Smooth muscle cell (in vitro differentiated cells): ENCODE measurements at regions not wholly inside any gene's neighbourhood (a gene's known extent, or its start where the extent isn't known, plus 50 kb on each side); places are given as distances from the start of the nearest gene placed in this dataset.

Experiments
- DNase-seq: peaks from one replicate; lab custom pipeline; 2025; ENCODE audit not compliant: unreplicated experiment; lab: John Stamatoyannopoulos, UW
- H2AFZ ChIP-seq: fragments of 200-600 bp; sonication (generic); 2 replicates; pipeline ENCODE4 v1.6.0; 2016; ENCODE audit warnings: antibody characterized with exemption, low read depth, mild to moderate bottlenecking
- H3F3A ChIP-seq: fragments of 200-600 bp; sonication (generic); 2 replicates; pipeline ENCODE4 v1.6.0; 2017; ENCODE audit warnings: antibody characterized with exemption, low read depth
- H3K27ac ChIP-seq: fragments of 200-600 bp; sonication (generic); 2 replicates; pipeline ENCODE4 v1.5.1; 2016; ENCODE audit warnings: low read depth, mild to moderate bottlenecking
- H3K27me3 ChIP-seq: fragments of 200-600 bp; sonication (generic); 2 replicates; pipeline ENCODE4 v1.6.1; 2016; ENCODE audit warnings: low read depth, mild to moderate bottlenecking
- H3K36me3 ChIP-seq: fragments of 200-600 bp; sonication (generic); 2 replicates; pipeline ENCODE4 v1.5.1; 2016; ENCODE audit warnings: low read depth
- H3K4me1 ChIP-seq: fragments of 200-600 bp; sonication (generic); 2 replicates; pipeline ENCODE4 v1.5.1; 2016; ENCODE audit warnings: low read depth
- H3K4me2 ChIP-seq: fragments of 200-600 bp; sonication (generic); 2 replicates; pipeline ENCODE4 v1.6.0; 2016; ENCODE audit warnings: mild to moderate bottlenecking
- H3K4me3 ChIP-seq: fragments of 200-600 bp; sonication (generic); 2 replicates; pipeline ENCODE4 v1.5.1; 2016; ENCODE audit warnings: mild to moderate bottlenecking
- H3K79me2 ChIP-seq: fragments of 200-600 bp; sonication (generic); 2 replicates; pipeline ENCODE4 v1.6.0; 2016; ENCODE audit warnings: low read depth, mild to moderate bottlenecking
- H3K9ac ChIP-seq: fragments of 200-600 bp; sonication (generic); 2 replicates; pipeline ENCODE4 v1.6.0; 2016; ENCODE audit warnings: low read depth
- H3K9me3 ChIP-seq: fragments of 200-600 bp; sonication (generic); replicated peaks from 2 replicates; pipeline ENCODE4 v1.5.1; 2016; ENCODE audit warnings: low read depth
- H4K20me1 ChIP-seq: fragments of 200-600 bp; sonication (generic); 2 replicates; pipeline ENCODE4 v1.6.0; 2016; ENCODE audit warnings: low read depth
- WGBS: methylation state at CpG from one replicate; pipeline ENCODE4 v1.1.7; 2016; ENCODE audit warnings: low lambda C conversion rate; 5-methylcytosine and 5-hydroxymethylcytosine counted together
- TF ChIP-seq, protein P1 (sequence below): fragments of 200-600 bp; sonication (generic); IDR thresholded peaks from 2 replicates; pipeline ENCODE4 v1.5.1; 2017; ENCODE audit warnings: borderline replicate concordance, mild to moderate bottlenecking, antibody characterized with exemption; ENCODE audit not compliant: insufficient read depth, poor library complexity, severe bottlenecking

DNA sequence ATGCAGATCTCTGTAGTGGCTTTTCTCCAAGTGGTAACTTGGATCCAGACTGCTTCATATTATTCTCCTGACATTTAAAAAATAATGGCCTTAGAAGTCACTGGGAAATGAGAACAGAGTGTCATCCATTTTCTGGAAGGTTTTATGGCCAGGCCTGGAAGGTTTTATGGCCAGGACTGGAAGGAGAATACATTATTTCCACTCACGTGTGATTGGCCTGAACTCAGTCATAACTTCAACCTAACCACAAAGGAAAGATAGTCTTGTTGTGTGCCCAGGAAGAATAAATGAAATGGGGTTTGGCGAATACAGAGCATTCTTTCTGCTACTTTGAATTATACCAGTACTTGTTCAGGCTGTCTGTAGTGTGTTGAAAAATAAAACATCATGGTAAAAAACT is 360.9 kb downstream of the GPAM start:
- TF ChIP-seq, protein P1, sequence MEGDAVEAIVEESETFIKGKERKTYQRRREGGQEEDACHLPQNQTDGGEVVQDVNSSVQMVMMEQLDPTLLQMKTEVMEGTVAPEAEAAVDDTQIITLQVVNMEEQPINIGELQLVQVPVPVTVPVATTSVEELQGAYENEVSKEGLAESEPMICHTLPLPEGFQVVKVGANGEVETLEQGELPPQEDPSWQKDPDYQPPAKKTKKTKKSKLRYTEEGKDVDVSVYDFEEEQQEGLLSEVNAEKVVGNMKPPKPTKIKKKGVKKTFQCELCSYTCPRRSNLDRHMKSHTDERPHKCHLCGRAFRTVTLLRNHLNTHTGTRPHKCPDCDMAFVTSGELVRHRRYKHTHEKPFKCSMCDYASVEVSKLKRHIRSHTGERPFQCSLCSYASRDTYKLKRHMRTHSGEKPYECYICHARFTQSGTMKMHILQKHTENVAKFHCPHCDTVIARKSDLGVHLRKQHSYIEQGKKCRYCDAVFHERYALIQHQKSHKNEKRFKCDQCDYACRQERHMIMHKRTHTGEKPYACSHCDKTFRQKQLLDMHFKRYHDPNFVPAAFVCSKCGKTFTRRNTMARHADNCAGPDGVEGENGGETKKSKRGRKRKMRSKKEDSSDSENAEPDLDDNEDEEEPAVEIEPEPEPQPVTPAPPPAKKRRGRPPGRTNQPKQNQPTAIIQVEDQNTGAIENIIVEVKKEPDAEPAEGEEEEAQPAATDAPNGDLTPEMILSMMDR, result no peak

DNA sequence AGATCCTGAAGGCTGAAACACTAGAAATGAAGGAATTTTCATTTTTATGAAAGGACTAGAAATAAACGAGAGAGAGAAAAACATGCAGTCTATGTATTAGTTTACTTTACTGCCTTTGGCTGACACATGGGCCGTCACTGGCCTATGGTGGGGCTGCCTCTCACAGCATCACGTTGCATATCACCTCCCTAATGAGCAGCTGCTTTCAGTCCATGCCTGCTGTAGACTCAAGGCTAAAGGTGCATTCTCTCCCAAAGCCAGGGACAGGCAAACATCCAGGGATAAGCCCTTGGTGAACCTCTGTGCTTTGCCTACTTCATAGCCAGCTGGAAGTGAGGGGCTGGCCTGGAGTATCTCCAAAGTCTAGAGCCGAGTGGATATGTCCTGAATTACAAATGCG is 359.4 kb downstream of the GPAM start:
- no peak overlapping the region for H3K9ac ChIP-seq
- H3K27ac ChIP-seq, result no peak overlapping the region
- WGBS, result 87% methylated on average over 5 of the region's 5 CpGs
- no peaks in the 10 kb centered on the region for H3K79me2 ChIP-seq
- no peaks in the 10 kb centered on the region for H4K20me1 ChIP-seq
- H3K27me3 ChIP-seq, result peaks cover 6% of the 10 kb centered on the region
- H3K4me2 ChIP-seq, result no peak overlapping the region
- no peaks in the 10 kb centered on the region for H3K9me3 ChIP-seq
- H3K4me1 ChIP-seq, result no peaks in the 10 kb centered on the region
- no peak overlapping the region for H3K4me3 ChIP-seq
- no peak for DNase-seq
- H2AFZ ChIP-seq, result no peak overlapping the region
- H3K36me3 ChIP-seq, result no peaks in the 10 kb centered on the region
- TF ChIP-seq, protein P1, result no peak
- no peaks in the 10 kb centered on the region for H3F3A ChIP-seq

More for the DNA sequence above, 360.9 kb downstream of the GPAM start:
- no peak overlapping the region for H3K4me3 ChIP-seq
- 73% methylated on average over 2 of the region's 2 CpGs for WGBS
- no peak overlapping the region for H2AFZ ChIP-seq
- H3F3A ChIP-seq, result no peaks in the 10 kb centered on the region
- no peaks in the 10 kb centered on the region for H3K36me3 ChIP-seq
- H3K27me3 ChIP-seq, result no peaks in the 10 kb centered on the region
- H3K79me2 ChIP-seq, result no peaks in the 10 kb centered on the region
- no peaks in the 10 kb centered on the region for H3K9me3 ChIP-seq
- no peaks in the 10 kb centered on the region for H3K4me1 ChIP-seq
- H3K9ac ChIP-seq, result no peak overlapping the region
- DNase-seq, result no peak
- H4K20me1 ChIP-seq, result no peaks in the 10 kb centered on the region
- H3K27ac ChIP-seq, result no peak overlapping the region
- H3K4me2 ChIP-seq, result no peak overlapping the region

DNA sequence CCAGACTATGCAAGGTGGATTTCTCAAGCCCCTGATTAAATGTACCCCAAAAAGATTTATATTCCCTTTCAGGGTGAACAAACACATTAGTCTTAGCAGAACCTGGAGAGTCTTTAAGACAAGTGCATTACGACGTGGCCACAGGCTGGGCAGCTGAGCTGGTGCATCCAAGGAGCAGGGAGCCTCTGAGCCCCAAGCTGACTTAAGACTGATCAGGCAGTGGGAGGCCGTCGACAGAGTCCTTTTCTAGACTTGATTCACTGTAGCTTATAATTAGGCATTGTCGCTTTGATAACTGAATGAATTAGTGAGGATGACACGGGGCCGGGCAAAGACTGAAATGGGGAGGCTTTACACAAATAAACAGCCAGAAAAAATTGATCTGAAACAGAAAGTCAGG is 353.2 kb downstream of the GPAM start:
- Histone ChIP-seq H3K4me1 (no peaks in the 10 kb centered on the region), H3K9ac (no peak overlapping the region), H2AFZ (no peak overlapping the region), H3K36me3 (no peaks in the 10 kb centered on the region), H4K20me1 (no peaks in the 10 kb centered on the region), H3F3A (no peaks in the 10 kb centered on the region), H3K27me3 (peaks cover 6% of the 10 kb centered on the region), H3K9me3 (no peaks in the 10 kb centered on the region), H3K4me3 (no peak overlapping the region), H3K79me2 (no peaks in the 10 kb centered on the region), H3K4me2 (no peak overlapping the region), H3K27ac (no peak overlapping the region)
- TF ChIP-seq, protein P1, result no peak
- DNase-seq, result no peak
- 82% methylated on average over 7 of the region's 7 CpGs for WGBS

DNA sequence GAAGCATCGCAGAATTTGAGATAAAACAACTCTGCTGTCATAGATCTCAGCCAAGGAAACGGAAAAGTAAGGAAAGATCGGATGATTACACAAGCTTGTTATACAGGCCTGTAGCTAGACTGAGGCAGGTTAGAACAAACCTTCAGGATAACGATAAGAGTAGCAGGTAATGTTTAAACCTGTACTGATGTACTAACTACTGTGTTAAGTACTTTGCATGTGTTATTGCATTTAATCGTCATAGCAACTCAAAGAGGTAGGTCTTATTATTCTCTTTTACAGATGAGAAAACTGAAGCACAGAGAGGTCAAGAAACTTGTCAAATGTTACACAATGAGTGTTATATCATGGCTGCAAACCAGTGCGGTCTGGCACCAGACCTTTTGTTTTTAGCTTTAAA is 352.5 kb downstream of the GPAM start:
- H3K27ac ChIP-seq, result no peak overlapping the region
- no peaks in the 10 kb centered on the region for H3K4me1 ChIP-seq
- no peaks in the 10 kb centered on the region for H3K79me2 ChIP-seq
- 92% methylated on average over 6 of the region's 6 CpGs for WGBS
- DNase-seq, result no peak
- no peaks in the 10 kb centered on the region for H3F3A ChIP-seq
- no peaks in the 10 kb centered on the region for H3K9me3 ChIP-seq
- H3K4me2 ChIP-seq, result no peak overlapping the region
- H2AFZ ChIP-seq, result no peak overlapping the region
- TF ChIP-seq, protein P1, result no peak
- peaks cover 6% of the 10 kb centered on the region for H3K27me3 ChIP-seq
- H3K9ac ChIP-seq, result no peak overlapping the region
- H4K20me1 ChIP-seq, result no peaks in the 10 kb centered on the region
- no peak overlapping the region for H3K4me3 ChIP-seq
- H3K36me3 ChIP-seq, result no peaks in the 10 kb centered on the region
